ENCODE measurements at regions not wholly inside any gene's neighbourhood (a gene's known extent, or its start where the extent isn't known, plus 50 kb on each side); places are given as distances from the start of the nearest gene placed in this dataset.

- ChIA-PET CTCF (ENCODE audit: low intra/inter-chr PET ratio) (no interaction called here), POLR2A (no interaction called here)
- Histone ChIP-seq H3K4me3 (no peak overlapping the region), H3K9ac (ENCODE audit: insufficient read depth in 1 of 2, low read depth in 2 of 2, low read length in 2 of 2) (no peak overlapping the region), H3K27me3 (ENCODE audit: control insufficient read depth in 2 of 2, insufficient read depth in 2 of 2, low read length in 2 of 2) (peaks cover 4 to 5% of the 10 kb centered on the region in 2 experiments; a peak in 3 of 5 replicates), H3K27ac (ENCODE audit: extremely low read depth, low read depth, low read length) (no peak overlapping the region), H3K4me1 (replicated peaks in 1 of 2; ENCODE audit: control insufficient read depth in 2 of 2, insufficient read depth in 2 of 2, low read length in 2 of 2) (no peaks in the 10 kb centered on the region), H4K20me1 (replicated peaks; ENCODE audit: control insufficient read depth, insufficient read depth, low read length) (no peaks in the 10 kb centered on the region), H3K9me3 (replicated peaks; ENCODE audit: control insufficient read depth, insufficient read depth, low read depth, low read length) (no peaks in the 10 kb centered on the region), H3K4me2 (ENCODE audit: insufficient read depth, low read length) (no peak overlapping the region), H3K79me2 (ENCODE audit: control insufficient read depth, insufficient read depth, low read length) (no peaks in the 10 kb centered on the region), H3K9me1 (ENCODE audit: control insufficient read depth, insufficient read depth, low read length) (peaks cover 2% of the 10 kb centered on the region), H3K36me3 (ENCODE audit: control insufficient read depth, insufficient read depth, low read length) (no peaks in the 10 kb centered on the region), H2AFZ (ENCODE audit: low read depth, low read length) (no peak overlapping the region)
- no TSS peak for BruUV-seq (replicated peaks)
- intact Hi-C loops (cut with micrococcal nuclease), result no loop called here
- no peak for FAIRE-seq
- 4% methylated on average over 3 of the region's 3 CpGs for WGBS (ENCODE audit: insufficient coverage, low coverage, missing lambda C conversion rate)
- ATAC-seq, result no peak
- in situ Hi-C loops (cut with MboI), result no loop called here
- DNase-seq (ENCODE audit: extremely low read depth in 1 of 4, low spot score in 3 of 4), result no peak
- TF ChIP-seq, protein P1, sequence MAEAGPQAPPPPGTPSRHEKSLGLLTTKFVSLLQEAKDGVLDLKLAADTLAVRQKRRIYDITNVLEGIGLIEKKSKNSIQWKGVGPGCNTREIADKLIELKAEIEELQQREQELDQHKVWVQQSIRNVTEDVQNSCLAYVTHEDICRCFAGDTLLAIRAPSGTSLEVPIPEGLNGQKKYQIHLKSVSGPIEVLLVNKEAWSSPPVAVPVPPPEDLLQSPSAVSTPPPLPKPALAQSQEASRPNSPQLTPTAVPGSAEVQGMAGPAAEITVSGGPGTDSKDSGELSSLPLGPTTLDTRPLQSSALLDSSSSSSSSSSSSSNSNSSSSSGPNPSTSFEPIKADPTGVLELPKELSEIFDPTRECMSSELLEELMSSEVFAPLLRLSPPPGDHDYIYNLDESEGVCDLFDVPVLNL (CRISPR knock-in tag; IDR thresholded peaks at IDR 0.05; ENCODE audit: low read depth), result no peak
- no peak for TF ChIP-seq POLR2AphosphoS5 (IDR thresholded peaks at IDR 0.05; ENCODE audit: control insufficient read depth, insufficient read depth, low read depth, low read length)
- TF ChIP-seq MCM7 (IDR thresholded peaks at IDR 0.05), result no peak
- no peak for TF ChIP-seq CHD1 (IDR thresholded peaks at IDR 0.05; ENCODE audit: low read length)
- TF ChIP-seq, protein P2, sequence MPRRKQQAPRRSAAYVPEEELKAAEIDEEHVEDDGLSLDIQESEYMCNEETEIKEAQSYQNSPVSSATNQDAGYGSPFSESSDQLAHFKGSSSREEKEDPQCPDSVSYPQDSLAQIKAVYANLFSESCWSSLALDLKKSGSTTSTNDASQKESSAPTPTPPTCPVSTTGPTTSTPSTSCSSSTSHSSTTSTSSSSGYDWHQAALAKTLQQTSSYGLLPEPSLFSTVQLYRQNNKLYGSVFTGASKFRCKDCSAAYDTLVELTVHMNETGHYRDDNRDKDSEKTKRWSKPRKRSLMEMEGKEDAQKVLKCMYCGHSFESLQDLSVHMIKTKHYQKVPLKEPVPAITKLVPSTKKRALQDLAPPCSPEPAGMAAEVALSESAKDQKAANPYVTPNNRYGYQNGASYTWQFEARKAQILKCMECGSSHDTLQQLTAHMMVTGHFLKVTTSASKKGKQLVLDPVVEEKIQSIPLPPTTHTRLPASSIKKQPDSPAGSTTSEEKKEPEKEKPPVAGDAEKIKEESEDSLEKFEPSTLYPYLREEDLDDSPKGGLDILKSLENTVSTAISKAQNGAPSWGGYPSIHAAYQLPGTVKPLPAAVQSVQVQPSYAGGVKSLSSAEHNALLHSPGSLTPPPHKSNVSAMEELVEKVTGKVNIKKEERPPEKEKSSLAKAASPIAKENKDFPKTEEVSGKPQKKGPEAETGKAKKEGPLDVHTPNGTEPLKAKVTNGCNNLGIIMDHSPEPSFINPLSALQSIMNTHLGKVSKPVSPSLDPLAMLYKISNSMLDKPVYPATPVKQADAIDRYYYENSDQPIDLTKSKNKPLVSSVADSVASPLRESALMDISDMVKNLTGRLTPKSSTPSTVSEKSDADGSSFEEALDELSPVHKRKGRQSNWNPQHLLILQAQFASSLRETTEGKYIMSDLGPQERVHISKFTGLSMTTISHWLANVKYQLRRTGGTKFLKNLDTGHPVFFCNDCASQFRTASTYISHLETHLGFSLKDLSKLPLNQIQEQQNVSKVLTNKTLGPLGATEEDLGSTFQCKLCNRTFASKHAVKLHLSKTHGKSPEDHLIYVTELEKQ (CRISPR knock-in tag; IDR thresholded peaks at IDR 0.05), result no peak
- no peak for TF ChIP-seq BACH1 (tag; IDR thresholded peaks at IDR 0.05)
- TF ChIP-seq TRIM24 (IDR thresholded peaks at IDR 0.05), result no peak
- no peak for TF ChIP-seq U2AF2 (optimal IDR thresholded peaks at IDR 0.05; ENCODE audit: low read depth, low read length)
- no peak for TF ChIP-seq ARID3A (IDR thresholded peaks at IDR 0.05; ENCODE audit: borderline replicate concordance, low read depth, low read length)
- TF ChIP-seq THRB (CRISPR knock-in tag; conservative IDR thresholded peaks at IDR 0.05), result no peak
- no peak for TF ChIP-seq CBX1 (IDR thresholded peaks at IDR 0.05; ENCODE audit: low read depth)
- no peak for TF ChIP-seq TAF1 (IDR thresholded peaks at IDR 0.05; ENCODE audit: control insufficient read depth, extremely low read depth, insufficient read depth, low read length, severe bottlenecking)
- no peak for TF ChIP-seq ARID1B (IDR thresholded peaks at IDR 0.05)
- no peak for TF ChIP-seq ZNF586 (CRISPR knock-in tag; conservative IDR thresholded peaks at IDR 0.05)
- no peak for TF ChIP-seq MEF2D (tag; conservative IDR thresholded peaks at IDR 0.05; ENCODE audit: low read depth)
- TF ChIP-seq MYBL2 (IDR thresholded peaks at IDR 0.05; ENCODE audit: low read depth), result no peak
- TF ChIP-seq MYBL2 (CRISPR knock-in tag; IDR thresholded peaks at IDR 0.05; ENCODE audit: borderline replicate concordance), result no peak
- TF ChIP-seq TARDBP (IDR thresholded peaks at IDR 0.05), result no peak
Measured at GRCh38 chr10:29856295-29856694, 203.1 kb downstream of the JCAD start.

Measured in K562 (cell line).